Cardiac fibroblast (primary cell): ENCODE measurements at regions not wholly inside any gene's neighbourhood (a gene's known extent, or its start where the extent isn't known, plus 50 kb on each side); places are given as distances from the start of the nearest gene placed in this dataset.

Source experiments
- DNase-seq, 2 donors: peaks; one replicate each; pipeline versions ENCODE4 v3.0.0 to v3.0.0-alpha.2; 2010; ENCODE audit warnings: low read depth in 2 of 2
- H3K4me3 ChIP-seq, 2 donors: replicated peaks in 1 of 2; 1 replicate in 1 of 2; 2 replicates in 1 of 2; pipeline ENCODE4 v1.5.1; 2011; ENCODE audit warnings: low read depth in 2 of 2, low read length in 2 of 2, mild to moderate bottlenecking in 2 of 2, moderate library complexity in 1 of 2
- TF ChIP-seq, protein P1 (sequence below): IDR thresholded peaks from one replicate; pipeline ENCODE4 v1.5.1; 2011; ENCODE audit warnings: low read depth, mild to moderate bottlenecking, low read length, inconsistent platforms

DNA sequence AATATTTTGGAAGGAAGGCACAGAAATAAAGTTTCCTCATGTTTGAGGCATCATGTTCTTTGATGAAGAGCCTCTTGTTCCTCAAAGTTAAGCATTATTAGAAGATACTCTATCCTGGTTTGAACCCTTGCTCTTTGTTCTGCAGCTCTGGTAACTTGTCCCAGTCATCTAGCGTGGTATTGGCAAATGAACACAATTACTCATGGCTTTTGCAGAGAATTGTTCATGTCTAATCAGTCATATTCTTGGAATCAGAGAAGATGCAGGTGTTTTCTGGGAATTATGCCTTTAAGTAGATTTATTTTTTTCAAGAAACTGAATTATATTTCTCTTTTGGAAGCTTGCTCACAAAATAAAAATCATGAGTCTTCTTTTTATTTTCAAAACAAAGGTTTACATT, 52.9 kb upstream of the HPGDS start:
- DNase-seq: peak in 1 of 2 donors; percentile 53
- TF ChIP-seq, protein P1, sequence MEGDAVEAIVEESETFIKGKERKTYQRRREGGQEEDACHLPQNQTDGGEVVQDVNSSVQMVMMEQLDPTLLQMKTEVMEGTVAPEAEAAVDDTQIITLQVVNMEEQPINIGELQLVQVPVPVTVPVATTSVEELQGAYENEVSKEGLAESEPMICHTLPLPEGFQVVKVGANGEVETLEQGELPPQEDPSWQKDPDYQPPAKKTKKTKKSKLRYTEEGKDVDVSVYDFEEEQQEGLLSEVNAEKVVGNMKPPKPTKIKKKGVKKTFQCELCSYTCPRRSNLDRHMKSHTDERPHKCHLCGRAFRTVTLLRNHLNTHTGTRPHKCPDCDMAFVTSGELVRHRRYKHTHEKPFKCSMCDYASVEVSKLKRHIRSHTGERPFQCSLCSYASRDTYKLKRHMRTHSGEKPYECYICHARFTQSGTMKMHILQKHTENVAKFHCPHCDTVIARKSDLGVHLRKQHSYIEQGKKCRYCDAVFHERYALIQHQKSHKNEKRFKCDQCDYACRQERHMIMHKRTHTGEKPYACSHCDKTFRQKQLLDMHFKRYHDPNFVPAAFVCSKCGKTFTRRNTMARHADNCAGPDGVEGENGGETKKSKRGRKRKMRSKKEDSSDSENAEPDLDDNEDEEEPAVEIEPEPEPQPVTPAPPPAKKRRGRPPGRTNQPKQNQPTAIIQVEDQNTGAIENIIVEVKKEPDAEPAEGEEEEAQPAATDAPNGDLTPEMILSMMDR: no peak
- H3K4me3 ChIP-seq: no peak overlapping the region

DNA sequence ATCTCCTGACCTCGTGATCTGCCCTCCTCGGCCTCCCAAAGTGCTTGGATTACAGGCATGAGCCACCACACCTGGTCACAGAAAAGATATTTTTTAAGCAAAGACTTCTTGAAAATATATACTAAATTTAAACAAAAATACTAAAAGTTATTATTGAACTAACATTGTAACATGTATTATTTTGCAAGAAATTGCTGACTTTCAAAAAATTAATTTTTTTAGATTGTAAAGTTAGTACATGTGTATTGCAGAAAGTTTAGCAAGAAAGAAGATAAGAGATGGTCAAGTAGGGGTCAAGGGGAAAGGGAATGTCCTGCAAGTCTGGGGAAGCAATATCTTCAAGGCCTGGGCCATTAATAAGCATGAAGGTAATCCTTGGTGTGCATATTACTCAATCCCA, 54.3 kb upstream of the HPGDS start:
- no peak overlapping the region for H3K4me3 ChIP-seq
- TF ChIP-seq, protein P1: no peak
- no peak for DNase-seq

DNA sequence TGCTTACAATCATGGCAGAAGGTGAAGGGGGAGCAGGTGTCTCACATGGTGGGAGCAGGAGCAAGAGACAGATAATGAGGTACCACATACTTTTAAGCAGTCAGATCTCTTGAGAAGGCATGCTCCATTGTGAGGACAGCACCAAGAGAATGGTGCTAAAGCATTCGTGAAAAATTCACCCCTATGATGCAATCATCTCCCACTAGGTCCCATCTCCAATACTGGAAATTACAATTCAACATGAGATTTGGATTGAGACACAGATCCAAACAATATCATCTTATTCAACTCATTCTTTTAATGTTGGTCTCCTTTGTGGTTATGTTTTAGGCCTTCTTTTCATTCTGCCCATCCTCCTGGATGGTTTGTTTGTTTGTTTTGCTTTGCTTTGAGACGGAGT, 54.1 kb upstream of the PDLIM5 start:
- TF ChIP-seq, protein P1: no peak
- DNase-seq: no peak
- no peak overlapping the region for H3K4me3 ChIP-seq

GRCh38 chr4:94399277-94399676, 52.5 kb upstream of the PDLIM5 start:
- TF ChIP-seq, protein P1: no peak
- DNase-seq: no peak
- no peak overlapping the region for H3K4me3 ChIP-seq

- DNase-seq: no peak
- no peak overlapping the region for H3K4me3 ChIP-seq
- TF ChIP-seq, protein P1: no peak
Observed at GRCh38 chr4:94399721-94400120, 52.0 kb upstream of the PDLIM5 start.

DNA sequence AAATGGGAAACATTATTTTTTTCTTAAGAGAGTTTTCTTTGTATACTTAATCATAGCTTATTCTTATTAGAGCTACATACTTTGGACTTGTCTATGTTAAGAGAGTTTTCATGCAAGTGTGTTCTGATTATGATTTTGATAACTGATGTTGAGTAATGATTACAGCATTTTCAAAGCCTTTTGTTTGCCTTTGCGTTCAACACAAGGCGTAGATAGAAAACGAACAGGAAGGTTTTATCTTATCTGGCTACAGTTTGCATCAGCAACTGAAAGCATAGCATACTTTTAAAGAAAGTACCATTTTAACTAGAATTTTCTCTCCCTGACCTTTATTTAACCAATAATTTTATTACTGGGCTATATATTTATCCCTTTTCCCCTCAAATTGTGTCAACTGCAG, 51.6 kb upstream of the PDLIM5 start:
- TF ChIP-seq, protein P1: no peak
- no peak overlapping the region for H3K4me3 ChIP-seq
- no peak for DNase-seq
